GM19455 (cell line): ENCODE measurements at regions not wholly inside any gene's neighbourhood (a gene's known extent, or its start where the extent isn't known, plus 50 kb on each side); places are given as distances from the start of the nearest gene placed in this dataset.

Experiments
- ATAC-seq: cut with Tn5 transposase; IDR thresholded peaks from one replicate; pipeline ENCODE4 v1.9.1; 2021; ENCODE audit not compliant: unreplicated experiment

- ATAC-seq, result no peak
These were observed 109.2 kb upstream of the DRD2 start for GRCh38 chr11:113584371-113584770.

- no peak for ATAC-seq
These were observed 106.5 kb upstream of the DRD2 start for GRCh38 chr11:113581713-113582112.

- ATAC-seq, result no peak
These were observed 104.2 kb upstream of the DRD2 start for GRCh38 chr11:113579292-113579940.

- ATAC-seq, result no peak
These were observed 103.6 kb upstream of the DRD2 start for GRCh38 chr11:113578715-113579250.

GRCh38 chr11:113578033-113578380 is 102.8 kb upstream of the DRD2 start:
- no peak for ATAC-seq

GRCh38 chr11:113577356-113578032 is 102.3 kb upstream of the DRD2 start:
- no peak for ATAC-seq

- no peak for ATAC-seq
These were observed 99.4 kb upstream of the DRD2 start for GRCh38 chr11:113574586-113574985.

- ATAC-seq, result no peak
These were observed 99.0 kb upstream of the DRD2 start for GRCh38 chr11:113574171-113574570.

- ATAC-seq, result no peak
These were observed 97.0 kb upstream of the DRD2 start for GRCh38 chr11:113572136-113572735.

- ATAC-seq, result no peak
These were observed 96.3 kb upstream of the DRD2 start for GRCh38 chr11:113571531-113571930.

GRCh38 chr11:113570906-113571305 is 95.7 kb upstream of the DRD2 start:
- ATAC-seq, result no peak

GRCh38 chr11:113569391-113569790 is 94.2 kb upstream of the DRD2 start:
- ATAC-seq, result no peak

- no peak for ATAC-seq
These were observed 93.4 kb upstream of the DRD2 start for GRCh38 chr11:113568566-113568965.

- ATAC-seq, result no peak
These were observed 92.8 kb upstream of the DRD2 start for GRCh38 chr11:113567867-113568544.

GRCh38 chr11:113567097-113567496 is 91.9 kb upstream of the DRD2 start:
- no peak for ATAC-seq

- no peak for ATAC-seq
These were observed 89.4 kb upstream of the DRD2 start for GRCh38 chr11:113564527-113565130.

GRCh38 chr11:113563766-113564526 is 88.7 kb upstream of the DRD2 start:
- ATAC-seq, result no peak

GRCh38 chr11:113562981-113563461 is 87.8 kb upstream of the DRD2 start:
- no peak for ATAC-seq

- ATAC-seq, result no peak
These were observed 87.4 kb upstream of the DRD2 start for GRCh38 chr11:113562576-113562975.

- no peak for ATAC-seq
These were observed 82.7 kb upstream of the DRD2 start for GRCh38 chr11:113557926-113558325.
